ENCODE measurements at regions not wholly inside any gene's neighbourhood (a gene's known extent, or its start where the extent isn't known, plus 50 kb on each side); places are given as distances from the start of the nearest gene placed in this dataset.
"Not testable (repeated sequence)": the region's sequence is repeated elsewhere in the genome, so short reads cannot be mapped to it uniquely, and the experiment has no call there.

DNA sequence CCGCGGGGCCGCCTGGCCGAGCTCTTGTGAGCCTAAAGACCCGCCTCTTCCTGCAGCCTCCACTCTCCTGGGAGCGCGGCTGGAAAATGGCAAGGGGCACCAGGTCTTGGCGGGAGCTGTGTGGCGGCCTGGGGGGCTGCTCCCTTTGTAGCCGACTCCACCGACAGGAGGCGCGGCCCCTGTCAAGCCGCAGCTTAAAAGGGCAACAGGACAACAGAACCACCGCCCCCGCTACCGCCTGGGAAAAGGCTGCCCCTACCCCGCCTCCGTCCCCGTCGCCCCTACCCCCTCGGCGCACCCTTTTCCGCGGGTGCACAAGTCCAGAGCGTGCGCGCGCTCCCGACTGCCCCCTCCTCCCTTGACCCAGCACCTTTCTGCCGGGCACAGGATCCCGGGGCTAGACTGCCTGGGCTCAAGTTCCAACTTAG lies 60.3 kb downstream of the GOLGA8K start:
- DNase-seq, result peak; percentile 3

GRCh38 chr15:32342268-32342667 lies 60.8 kb downstream of the GOLGA8K start:
- not testable (repeated sequence) for DNase-seq

GRCh38 chr15:32341530-32341929 lies 61.6 kb downstream of the GOLGA8K start:
- not testable (repeated sequence) for DNase-seq

DNA sequence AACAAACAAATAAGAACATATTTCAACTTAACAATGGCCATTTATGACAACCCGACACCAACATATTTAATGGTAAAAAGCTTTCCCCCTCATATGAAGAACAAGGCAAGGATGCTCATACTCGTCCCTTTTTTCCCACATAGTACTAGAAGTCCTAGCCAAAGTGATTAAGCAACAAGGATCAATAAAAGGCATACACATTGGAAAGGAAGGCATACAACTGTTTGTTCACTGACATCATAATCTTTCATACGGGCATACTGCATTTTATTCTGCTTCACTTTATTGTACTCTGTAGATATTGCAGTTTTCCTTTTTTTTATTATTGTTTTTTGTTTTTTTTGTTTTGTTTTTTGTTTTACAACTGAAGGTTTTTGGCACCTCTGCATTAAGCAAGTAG lies 66.3 kb downstream of the GOLGA8K start:
- not testable (repeated sequence) for DNase-seq

- not testable (repeated sequence) for DNase-seq
These were observed 79.7 kb downstream of the GOLGA8K start for GRCh38 chr15:32323353-32323752.

DNA sequence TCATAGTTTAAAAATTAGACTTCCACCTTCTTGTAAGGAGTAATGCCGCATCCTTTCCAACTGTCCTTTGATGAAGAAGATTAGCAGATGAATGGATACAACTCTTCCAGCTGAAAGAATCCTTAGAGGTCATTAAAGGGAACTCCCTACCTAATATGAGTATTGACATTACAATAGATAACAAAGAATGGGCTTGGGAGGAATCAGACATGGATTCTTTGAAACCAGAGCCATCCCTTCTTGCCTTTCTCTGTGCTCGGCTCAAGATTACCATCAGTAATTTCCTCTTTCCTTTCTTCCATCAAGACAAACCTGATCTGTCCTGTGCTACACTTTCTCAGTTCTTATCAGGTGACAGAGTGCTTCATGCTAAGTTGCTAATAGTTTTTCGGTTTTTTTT lies 83.8 kb downstream of the GOLGA8K start:
- DNase-seq, result not testable (repeated sequence)

GRCh38 chr15:32316482-32316881 lies 86.6 kb downstream of the GOLGA8K start:
- not testable (repeated sequence) for DNase-seq

DNA sequence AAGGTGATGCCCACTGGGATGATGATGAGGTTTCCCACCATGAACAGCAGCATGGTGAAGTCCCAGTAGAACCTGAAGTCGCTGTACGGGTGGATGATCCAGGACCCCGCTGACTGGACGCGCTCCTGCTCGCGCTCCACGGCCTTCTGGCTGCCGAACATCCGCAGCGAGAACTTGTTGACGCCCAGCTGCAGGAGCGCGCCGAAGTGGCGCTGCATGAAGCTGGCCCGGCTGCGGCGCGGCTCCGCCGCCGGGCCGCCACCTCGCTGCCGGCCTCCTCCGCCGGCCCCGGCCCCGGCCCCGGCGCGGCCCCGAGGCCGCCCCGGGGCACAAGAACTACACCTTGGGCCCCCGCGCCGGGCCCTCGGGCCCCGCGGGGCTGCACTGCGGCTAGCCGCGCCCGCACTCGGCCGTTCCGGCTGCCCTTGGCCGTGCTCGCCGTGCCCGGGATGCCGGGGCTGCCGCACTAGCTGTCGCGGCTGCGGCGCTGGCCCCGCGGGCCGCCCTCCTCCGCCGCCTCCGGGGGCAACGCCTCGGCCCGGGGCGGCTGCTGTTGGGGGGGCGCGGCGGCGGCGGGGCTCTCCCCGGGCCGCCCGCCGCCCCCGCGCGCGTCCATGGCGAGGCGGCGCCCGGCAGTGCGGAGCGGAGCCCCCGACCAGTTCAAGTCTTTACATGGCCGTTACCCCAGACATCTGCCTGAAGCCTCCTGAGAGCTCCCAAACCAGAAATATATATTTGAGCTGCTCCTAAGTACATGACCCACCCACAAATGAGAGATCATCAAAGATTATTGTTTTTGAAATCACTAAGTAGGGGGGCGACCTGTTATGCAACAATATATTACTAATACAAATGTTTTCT lies 87.8 kb downstream of the GOLGA8K start:
- not testable (repeated sequence) for DNase-seq

DNA sequence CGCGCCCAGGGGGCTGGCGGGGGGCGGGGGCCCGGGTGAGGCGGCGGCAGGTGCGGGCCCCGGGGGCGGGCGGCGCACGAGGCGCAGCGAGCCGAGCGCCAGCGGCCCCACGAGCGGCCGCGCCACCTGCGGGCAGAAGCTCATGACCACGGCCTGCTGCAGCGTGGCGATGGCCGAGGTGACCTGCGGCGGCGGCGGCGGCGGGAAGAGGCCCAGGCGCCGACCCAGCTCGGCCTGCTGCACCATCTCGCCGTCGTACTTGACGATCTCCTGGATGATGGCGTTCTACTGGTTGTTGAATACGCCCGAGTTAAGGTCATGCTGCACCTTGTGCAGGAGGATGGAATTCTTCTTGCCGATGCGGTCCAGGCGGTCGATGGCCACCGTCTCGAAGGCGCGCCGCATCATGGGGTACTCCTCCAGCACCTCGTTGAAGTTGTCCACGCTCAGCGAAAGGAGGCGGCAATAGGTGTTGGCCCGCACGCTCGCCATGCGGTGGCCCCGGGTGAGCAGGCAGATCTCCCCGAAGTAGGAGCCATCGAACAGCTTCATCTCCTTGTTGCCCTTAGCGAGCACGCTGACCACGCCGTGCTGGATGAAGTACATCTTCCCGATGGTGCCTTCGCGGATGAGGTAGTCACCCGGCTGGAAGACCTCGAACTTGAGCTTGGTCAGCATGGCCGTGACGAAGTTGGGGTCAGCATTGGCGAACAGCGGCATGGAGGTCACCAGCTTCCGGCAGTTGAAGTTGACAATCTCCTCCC lies 89.5 kb downstream of the GOLGA8K start:
- not testable (repeated sequence) for DNase-seq

DNA sequence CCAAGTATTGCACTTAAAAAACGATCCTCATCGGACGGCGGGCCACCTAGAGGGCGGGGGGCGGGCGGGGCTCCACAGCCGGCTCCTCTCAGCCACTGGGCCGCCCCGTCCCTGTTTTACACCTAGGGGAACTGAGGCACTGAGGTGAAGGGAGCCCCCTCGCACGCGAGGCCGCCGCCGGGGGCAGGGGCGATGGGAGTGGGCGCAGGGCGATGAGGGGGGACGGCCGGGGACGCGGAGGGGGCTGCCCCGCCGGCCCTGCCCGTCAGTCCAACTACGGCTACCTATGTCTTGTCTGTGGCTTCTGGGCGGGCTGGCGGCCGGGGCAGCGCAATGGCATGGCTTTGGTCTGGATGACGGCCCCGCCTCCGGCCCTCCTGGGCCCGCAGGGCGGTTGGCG lies 90.4 kb downstream of the GOLGA8K start:
- DNase-seq, result not testable (repeated sequence)

DNA sequence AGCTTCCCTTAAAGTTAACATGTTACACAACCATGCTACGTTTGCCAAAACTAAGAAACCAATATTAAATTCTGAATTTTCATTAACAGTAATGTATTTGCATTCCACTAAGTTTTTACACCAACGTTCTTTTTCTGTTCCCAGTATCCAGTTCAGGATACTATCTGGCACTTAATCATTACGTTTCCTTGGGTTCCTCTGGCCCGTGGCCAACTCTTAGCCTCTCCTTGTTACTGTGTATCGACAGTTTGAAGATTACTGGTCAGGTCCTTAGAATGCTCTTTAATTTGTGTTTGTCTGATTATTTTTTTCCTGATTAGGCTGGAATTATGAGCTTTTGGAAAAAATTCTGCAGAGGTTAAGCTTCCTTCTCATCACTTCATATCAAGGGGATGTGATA lies 95.5 kb downstream of the GOLGA8K start:
- DNase-seq, result not testable (repeated sequence)

DNA sequence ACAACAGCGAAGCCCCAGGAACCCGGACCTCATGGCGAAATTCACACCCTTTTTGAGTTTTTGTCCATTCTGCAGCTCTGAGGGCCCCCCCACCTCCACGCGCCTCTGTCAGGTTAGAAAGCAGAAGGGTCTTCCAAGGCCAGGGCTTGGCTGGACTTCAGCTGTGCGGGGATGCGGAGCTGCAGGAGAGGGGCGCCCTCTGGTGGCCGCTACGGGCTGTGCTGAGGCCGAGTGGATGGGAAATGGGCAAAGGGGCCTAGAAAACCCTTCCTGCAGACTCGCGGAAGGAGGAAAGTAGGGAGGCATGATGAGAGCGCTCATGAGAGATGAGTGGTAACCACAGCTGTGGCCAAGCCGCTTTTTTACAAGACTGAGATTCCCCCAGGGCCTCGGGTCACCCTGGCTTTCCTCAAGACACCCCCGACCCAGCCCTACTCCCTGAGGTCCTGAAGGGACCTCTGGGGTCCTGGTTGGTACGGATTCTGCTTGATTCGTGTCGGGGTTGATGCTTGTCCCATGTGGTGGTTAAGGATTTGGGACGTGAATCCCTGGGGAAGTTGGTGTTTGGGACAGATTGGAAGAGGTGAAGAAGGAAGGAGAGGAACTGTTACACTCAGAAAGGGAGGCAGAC lies 126.8 kb downstream of the GOLGA8K start:
- DNase-seq, result not testable (repeated sequence)

DNA sequence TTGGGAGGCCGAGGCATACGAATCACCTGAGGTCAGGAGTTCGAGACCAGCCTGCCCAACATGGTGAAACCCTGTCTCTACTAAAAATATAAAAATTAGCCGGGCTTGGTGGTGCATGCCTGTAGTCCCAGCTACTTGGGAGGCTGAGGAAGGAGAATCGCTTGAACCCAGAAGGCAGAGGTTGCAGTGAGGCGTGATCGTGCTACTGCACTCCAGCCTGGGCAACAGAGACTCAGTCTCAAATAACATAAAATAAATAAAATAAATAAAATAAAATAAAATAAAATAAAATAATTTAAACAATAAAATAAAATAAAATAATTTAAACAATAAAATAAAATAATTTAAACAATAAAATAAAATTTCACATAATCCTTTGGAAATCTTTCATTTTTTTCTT lies 149.1 kb downstream of the GOLGA8K start:
- not testable (repeated sequence) for DNase-seq

DNA sequence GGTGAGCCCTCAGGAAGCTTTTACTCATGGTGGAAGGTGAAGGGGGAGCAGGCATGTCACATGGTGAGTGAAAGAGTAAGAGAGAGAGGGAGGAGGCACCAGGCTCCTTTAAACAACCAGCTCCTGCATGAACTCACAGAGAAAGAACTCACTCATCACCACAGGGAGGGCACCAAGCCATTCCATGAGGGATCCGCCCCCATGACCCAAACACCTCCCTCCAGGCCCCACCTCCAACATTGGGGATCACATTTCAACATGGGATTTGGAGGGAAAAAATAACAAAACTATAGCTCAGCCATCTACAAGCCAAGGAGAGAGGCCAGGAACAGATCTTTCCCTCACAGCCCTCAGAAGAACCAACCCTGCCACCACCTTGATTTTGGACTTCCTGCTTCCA lies 153.9 kb downstream of the GOLGA8K start:
- not testable (repeated sequence) for DNase-seq

- DNase-seq, result not testable (repeated sequence)
These were observed 159.4 kb downstream of the GOLGA8K start for GRCh38 chr15:32243727-32244126.

GRCh38 chr15:32242780-32243528 lies 160.1 kb downstream of the GOLGA8K start:
- DNase-seq, result not testable (repeated sequence)

DNA sequence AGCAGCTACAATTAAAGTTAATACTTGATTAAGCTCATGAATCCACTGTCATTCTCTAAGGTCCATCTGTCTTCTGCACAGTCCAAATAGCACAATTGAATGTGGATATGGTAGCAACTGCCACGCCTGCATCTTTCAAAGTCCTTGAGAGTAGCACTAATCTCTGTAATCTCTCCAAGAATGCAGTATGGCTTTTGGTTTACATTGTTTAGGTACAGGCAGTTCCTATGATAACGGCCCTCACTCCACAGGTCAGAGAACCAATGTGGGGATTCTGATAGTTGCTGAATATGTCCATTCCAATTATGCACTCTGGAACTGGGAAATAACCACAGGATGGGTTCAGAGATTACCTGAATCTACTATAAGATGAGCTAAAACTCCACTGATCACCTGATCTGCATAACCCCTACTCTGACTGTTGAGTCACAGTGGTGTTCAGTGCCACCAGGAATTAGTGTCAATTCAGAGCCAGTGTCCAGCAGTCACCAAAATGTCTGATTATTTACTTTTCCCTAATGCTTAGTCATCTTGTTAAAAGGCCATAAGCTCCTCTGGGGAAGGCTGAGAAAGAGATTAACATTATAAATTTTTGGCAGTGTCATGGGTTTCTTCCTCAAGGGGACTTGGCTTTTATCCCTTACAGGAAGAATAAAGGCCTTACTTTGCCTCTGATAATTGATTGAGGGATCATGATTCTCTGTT lies 175.5 kb downstream of the GOLGA8K start:
- DNase-seq, result not testable (repeated sequence)

- no peak for DNase-seq
These were observed 180.4 kb downstream of the GOLGA8K start for GRCh38 chr15:32222716-32223115.

All from stimulated activated CD4-positive, alpha-beta T cell treated with anti-CD3 and anti-CD28 coated beads, Interleukin-4, amount 100 ng/mL, for 24 hours (primary cell).